Natural killer cell (primary cell): ENCODE measurements at regions not wholly inside any gene's neighbourhood (a gene's known extent, or its start where the extent isn't known, plus 50 kb on each side); places are given as distances from the start of the nearest gene placed in this dataset.

ENCODE experiments used
- ATAC-seq, 3 donors: fragments of 150-1000 bp in 2 of 3; fragments of 200-7000 bp in 1 of 3; cut with Tn5 transposase; 1 replicate in 1 of 3; 2 replicates in 2 of 3; pipeline ENCODE4 v1.10.0; 2021; ENCODE audit warnings: mild to moderate bottlenecking in 2 of 3, moderate library complexity in 2 of 3
- DNase-seq, 2 donors: peaks; one replicate each; pipeline versions ENCODE4 v3.0.0 to v3.0.0-alpha.2; 2013 to 2021; ENCODE audit warnings: mixed read lengths in 1 of 2
- H3K27ac ChIP-seq: one replicate; pipeline ENCODE4 v1.5.1; 2013; ENCODE audit warnings: mild to moderate bottlenecking, low read length
- H3K27me3 ChIP-seq: one replicate; pipeline ENCODE4 v1.6.1; 2013; ENCODE audit warnings: low read length; ENCODE audit not compliant: control insufficient read depth, insufficient read depth
- H3K36me3 ChIP-seq: one replicate; pipeline ENCODE4 v1.6.1; 2013; ENCODE audit warnings: low read length; ENCODE audit not compliant: control insufficient read depth, insufficient read depth
- H3K4me1 ChIP-seq: one replicate; pipeline ENCODE4 v1.6.1; 2013; ENCODE audit warnings: low read length; ENCODE audit not compliant: control insufficient read depth, insufficient read depth
- H3K4me3 ChIP-seq: one replicate; pipeline ENCODE4 v1.5.1; 2013; ENCODE audit warnings: low read length
- H3K9me3 ChIP-seq: one replicate; pipeline ENCODE4 v1.6.1; 2013; ENCODE audit warnings: low read length; ENCODE audit not compliant: control insufficient read depth, insufficient read depth
- H3K27ac Mint-ChIP-seq, 2 donors: one replicate each; pipeline ENCODE4 v1.8.0; 2022; ENCODE audit warnings: mild to moderate bottlenecking in 2 of 2, mixed read lengths in 2 of 2, moderate library complexity in 1 of 2
- H3K27me3 Mint-ChIP-seq, 2 donors: one replicate each; pipeline ENCODE4 v1.8.0; 2022; ENCODE audit warnings: low read depth in 2 of 2, mixed read lengths in 2 of 2
- H3K36me3 Mint-ChIP-seq: one replicate; pipeline ENCODE4 v1.8.0; 2022; ENCODE audit warnings: mixed read lengths
- H3K4me1 Mint-ChIP-seq, 2 donors: one replicate each; pipeline ENCODE4 v1.8.0; 2022; ENCODE audit warnings: mixed read lengths in 2 of 2
- H3K4me3 Mint-ChIP-seq: one replicate; pipeline ENCODE4 v1.8.0; 2022; ENCODE audit warnings: mild to moderate bottlenecking, moderate library complexity, mixed read lengths
- H3K9me3 Mint-ChIP-seq, 2 donors: one replicate each; pipeline ENCODE4 v1.8.0; 2022; ENCODE audit warnings: mixed read lengths in 2 of 2
- WGBS: methylation state at CpG from one replicate; pipeline ENCODE4 v1.1.7; 2013; ENCODE audit warnings: missing lambda C conversion rate; ENCODE audit not compliant: insufficient coverage; 5-methylcytosine and 5-hydroxymethylcytosine counted together
- intact Hi-C: fragments of 100-400 bp; cut with micrococcal nuclease; formaldehyde crosslinking; loops from one replicate; pipeline ENCODE4 v1.14.2; 2022
- TF ChIP-seq, protein P1 (sequence below): fragments of 200-600 bp; IDR thresholded peaks from one replicate; pipeline ENCODE4 v1.8.0; 2022; ENCODE audit warnings: antibody characterized with exemption

DNA sequence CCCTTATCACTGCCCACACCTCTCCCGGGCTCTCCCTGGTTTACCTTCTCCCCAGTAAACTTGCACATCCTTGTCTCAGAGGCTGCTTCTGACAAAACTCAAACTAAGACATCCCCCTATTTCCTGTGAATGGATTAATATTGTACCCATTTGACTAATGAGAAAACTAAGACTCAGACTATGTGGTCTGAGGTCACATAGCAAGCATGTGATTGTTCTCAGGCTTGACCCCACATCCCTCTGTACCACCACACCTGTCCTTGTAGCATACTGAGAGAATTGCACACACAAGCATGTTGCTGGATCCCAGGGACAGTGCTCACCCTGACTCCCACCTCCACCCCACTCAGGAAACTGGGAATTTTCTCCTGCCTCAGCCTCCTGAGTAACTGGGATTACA is 90.7 kb upstream of the HES1 start:
- ATAC-seq = no peak
- peaks cover 4% of the 10 kb centered on the region for H3K36me3 Mint-ChIP-seq
- Histone ChIP-seq H3K9me3 (no peaks in the 10 kb centered on the region), H3K36me3 (no peaks in the 10 kb centered on the region), H3K27ac (no peak overlapping the region), H3K4me3 (no peak overlapping the region), H3K4me1 (peaks cover 5% of the 10 kb centered on the region), H3K27me3 (no peaks in the 10 kb centered on the region)
- DNase-seq = no peak
- peaks cover 16 to 18% of the 10 kb centered on the region in 2 donors for H3K27me3 Mint-ChIP-seq
- TF ChIP-seq, protein P1, sequence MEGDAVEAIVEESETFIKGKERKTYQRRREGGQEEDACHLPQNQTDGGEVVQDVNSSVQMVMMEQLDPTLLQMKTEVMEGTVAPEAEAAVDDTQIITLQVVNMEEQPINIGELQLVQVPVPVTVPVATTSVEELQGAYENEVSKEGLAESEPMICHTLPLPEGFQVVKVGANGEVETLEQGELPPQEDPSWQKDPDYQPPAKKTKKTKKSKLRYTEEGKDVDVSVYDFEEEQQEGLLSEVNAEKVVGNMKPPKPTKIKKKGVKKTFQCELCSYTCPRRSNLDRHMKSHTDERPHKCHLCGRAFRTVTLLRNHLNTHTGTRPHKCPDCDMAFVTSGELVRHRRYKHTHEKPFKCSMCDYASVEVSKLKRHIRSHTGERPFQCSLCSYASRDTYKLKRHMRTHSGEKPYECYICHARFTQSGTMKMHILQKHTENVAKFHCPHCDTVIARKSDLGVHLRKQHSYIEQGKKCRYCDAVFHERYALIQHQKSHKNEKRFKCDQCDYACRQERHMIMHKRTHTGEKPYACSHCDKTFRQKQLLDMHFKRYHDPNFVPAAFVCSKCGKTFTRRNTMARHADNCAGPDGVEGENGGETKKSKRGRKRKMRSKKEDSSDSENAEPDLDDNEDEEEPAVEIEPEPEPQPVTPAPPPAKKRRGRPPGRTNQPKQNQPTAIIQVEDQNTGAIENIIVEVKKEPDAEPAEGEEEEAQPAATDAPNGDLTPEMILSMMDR = no peak
- no peak overlapping the region for H3K27ac Mint-ChIP-seq
- no peaks in the 10 kb centered on the region for H3K4me1 Mint-ChIP-seq
- intact Hi-C loops = no loop called here
- no peak overlapping the region for H3K4me3 Mint-ChIP-seq
- WGBS = 78% methylated on average over 1 of the region's 1 CpG
- H3K9me3 Mint-ChIP-seq = peaks cover 0 to under 1% of the 10 kb centered on the region in 2 donors

DNA sequence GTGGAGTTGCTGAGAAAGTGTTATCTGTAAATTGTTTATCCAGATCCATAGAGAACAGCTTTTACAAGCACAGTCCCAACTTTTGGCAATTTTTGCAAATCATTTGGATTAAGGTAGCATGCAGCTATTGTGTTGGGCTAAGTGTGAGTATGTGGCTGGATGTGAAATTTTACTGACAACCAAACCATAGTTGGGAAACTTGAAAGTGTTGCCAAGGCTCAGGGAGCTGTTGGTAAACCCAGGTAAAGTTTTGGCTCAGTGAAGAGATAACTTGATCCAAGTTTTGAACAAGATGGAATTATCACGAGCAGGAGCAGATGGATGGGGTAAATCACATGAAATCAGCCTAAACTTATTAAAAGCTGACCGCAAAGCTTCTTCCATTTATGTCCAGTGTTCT is 90.0 kb upstream of the HES1 start:
- intact Hi-C loops = no loop called here
- no peak for ATAC-seq
- Mint-ChIP-seq H3K36me3 (peaks cover 10% of the 10 kb centered on the region), H3K4me3 (no peak overlapping the region), H3K4me1 (no peaks in the 10 kb centered on the region), H3K9me3 (peaks cover 0 to 2% of the 10 kb centered on the region in 2 donors), H3K27me3 (peaks cover 14 to 21% of the 10 kb centered on the region in 2 donors), H3K27ac (no peak overlapping the region)
- DNase-seq = no peak
- Histone ChIP-seq H3K27me3 (no peaks in the 10 kb centered on the region), H3K9me3 (peaks cover under 1% of the 10 kb centered on the region), H3K4me1 (peaks cover 5% of the 10 kb centered on the region), H3K36me3 (no peaks in the 10 kb centered on the region), H3K27ac (no peak overlapping the region), H3K4me3 (no peak overlapping the region)
- TF ChIP-seq, protein P1 = no peak
- 93% methylated on average over 2 of the region's 2 CpGs for WGBS

DNA sequence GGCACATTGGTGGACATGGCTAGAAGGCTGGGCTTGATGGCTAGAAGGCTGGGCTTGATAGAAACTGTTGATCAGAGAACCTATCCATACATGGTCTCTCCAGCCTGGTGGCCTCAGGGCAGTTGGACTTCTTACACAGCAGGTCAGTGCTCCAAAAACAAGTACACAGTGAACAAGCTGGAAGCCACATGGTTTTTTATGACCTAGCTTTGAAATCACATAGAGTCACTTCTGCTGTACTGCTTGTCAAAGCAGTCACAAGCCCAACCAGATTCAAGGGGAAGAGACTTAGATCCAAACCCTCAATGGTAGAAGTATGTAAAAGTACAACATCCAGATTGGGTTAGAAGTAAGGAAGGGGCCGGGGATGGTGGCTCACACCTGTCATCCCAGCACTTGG is 89.4 kb upstream of the HES1 start:
- peaks cover 6% of the 10 kb centered on the region for H3K9me3 ChIP-seq
- TF ChIP-seq, protein P1 = no peak
- no peaks in the 10 kb centered on the region for H3K27me3 ChIP-seq
- H3K4me3 ChIP-seq = no peak overlapping the region
- Mint-ChIP-seq H3K27me3 (peaks cover 11 to 21% of the 10 kb centered on the region in 2 donors), H3K4me1 (no peaks in the 10 kb centered on the region), H3K36me3 (peaks cover 13% of the 10 kb centered on the region), H3K4me3 (no peak overlapping the region), H3K9me3 (peaks cover 0 to 2% of the 10 kb centered on the region in 2 donors), H3K27ac (no peak overlapping the region)
- ATAC-seq (no peak), DNase-seq (no peak)
- peaks cover 5% of the 10 kb centered on the region for H3K4me1 ChIP-seq
- no peaks in the 10 kb centered on the region for H3K36me3 ChIP-seq
- WGBS = 83% methylated on average over 1 of the region's 1 CpG
- intact Hi-C loops = no loop called here
- H3K27ac ChIP-seq = no peak overlapping the region

DNA sequence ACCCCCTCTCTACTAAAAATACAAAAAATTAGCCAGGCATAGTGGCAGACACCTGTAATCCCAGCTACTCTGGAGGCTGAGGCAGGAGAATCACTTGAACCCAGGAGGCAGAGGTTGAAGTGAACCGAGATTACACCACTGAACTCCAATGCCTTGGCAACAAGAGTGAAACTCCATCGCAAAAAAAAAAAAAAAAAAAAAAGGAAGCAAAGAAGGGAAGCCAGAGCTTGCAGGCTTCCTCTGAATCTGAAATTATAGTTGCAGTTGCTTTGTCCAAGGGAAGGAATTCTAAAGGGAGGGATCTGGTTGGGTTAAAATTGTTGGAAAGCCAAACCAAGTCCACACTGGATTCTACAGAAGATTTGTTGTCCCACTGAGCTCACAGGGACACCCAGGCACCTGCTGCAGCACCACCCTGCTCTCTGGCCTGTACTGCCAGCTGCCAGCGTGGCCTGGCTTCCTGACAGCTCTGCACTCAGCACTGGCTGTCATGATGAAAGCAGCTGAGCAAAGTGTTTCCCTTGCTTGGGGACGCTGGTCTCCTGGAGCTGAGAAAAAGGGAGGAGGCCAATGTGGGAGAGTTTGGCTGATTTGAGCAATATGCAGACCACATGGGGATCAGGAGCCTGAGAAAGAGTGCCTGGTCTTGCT is 88.8 kb upstream of the HES1 start:
- H3K27me3 ChIP-seq = no peaks in the 10 kb centered on the region
- intact Hi-C loops = no loop called here
- H3K9me3 ChIP-seq = peaks cover 11% of the 10 kb centered on the region
- peaks cover 15 to 27% of the 10 kb centered on the region in 2 donors for H3K27me3 Mint-ChIP-seq
- TF ChIP-seq, protein P1 = no peak
- no peak overlapping the region for H3K27ac Mint-ChIP-seq
- H3K4me3 Mint-ChIP-seq = no peak overlapping the region
- no peak for DNase-seq
- H3K27ac ChIP-seq = no peak overlapping the region
- no peak overlapping the region for H3K4me3 ChIP-seq
- WGBS = 10% methylated on average over 4 of the region's 4 CpGs
- H3K4me1 Mint-ChIP-seq = no peaks in the 10 kb centered on the region
- H3K36me3 Mint-ChIP-seq = peaks cover 13% of the 10 kb centered on the region
- no peaks in the 10 kb centered on the region for H3K36me3 ChIP-seq
- peaks cover 0 to 4% of the 10 kb centered on the region in 2 donors for H3K9me3 Mint-ChIP-seq
- ATAC-seq = no peak
- H3K4me1 ChIP-seq = peaks cover 8% of the 10 kb centered on the region
